ENCODE measurements at regions not wholly inside any gene's neighbourhood (a gene's known extent, or its start where the extent isn't known, plus 50 kb on each side); places are given as distances from the start of the nearest gene placed in this dataset.

GRCh38 chr4:89665662-89666061 lies 171.3 kb downstream of the SNCA start:
- no peak overlapping the region for H2AFZ ChIP-seq (ENCODE audit: low read length)
- no peak for DNase-seq
- H3K4me1 ChIP-seq (ENCODE audit: low read length) = peaks cover 6% of the 10 kb centered on the region; the same call in 1 of the 2 replicates
- no peak overlapping the region for H3K4me3 ChIP-seq (ENCODE audit: low read length)
- H3K36me3 ChIP-seq (replicated peaks; ENCODE audit: insufficient read depth, low read length) = no peaks in the 10 kb centered on the region
- no peak for TF ChIP-seq CTCF (IDR thresholded peaks at IDR 0.05; ENCODE audit: low read length)
- no peak overlapping the region for H3K9ac ChIP-seq (ENCODE audit: low read length)
- H3K79me2 ChIP-seq (ENCODE audit: low read length) = no peaks in the 10 kb centered on the region
- no peak overlapping the region for H3K27ac ChIP-seq (ENCODE audit: low read length)
- no peaks in the 10 kb centered on the region for H3K9me3 ChIP-seq (replicated peaks; ENCODE audit: insufficient read depth, low read length)
- H3K27me3 ChIP-seq (replicated peaks; ENCODE audit: insufficient read depth, low read length) = no peaks in the 10 kb centered on the region
- no peaks in the 10 kb centered on the region for H4K20me1 ChIP-seq (ENCODE audit: insufficient read depth, low read length)
- H3K9me2 ChIP-seq (replicated peaks; ENCODE audit: insufficient read depth, low read length) = no peaks in the 10 kb centered on the region
- H3F3A ChIP-seq (ENCODE audit: insufficient read depth, low read length) = no peaks in the 10 kb centered on the region
- no peak overlapping the region for H3K4me2 ChIP-seq (ENCODE audit: low read depth, low read length)

- H4K20me1 ChIP-seq (ENCODE audit: insufficient read depth, low read length) = no peaks in the 10 kb centered on the region
- peaks cover 11% of the 10 kb centered on the region; the same call in 1 of the 2 replicates for H3K4me1 ChIP-seq (ENCODE audit: low read length)
- no peaks in the 10 kb centered on the region for H3K9me2 ChIP-seq (replicated peaks; ENCODE audit: insufficient read depth, low read length)
- DNase-seq = no peak
- no peak overlapping the region for H3K9ac ChIP-seq (ENCODE audit: low read length)
- H3K79me2 ChIP-seq (ENCODE audit: low read length) = no peaks in the 10 kb centered on the region
- H3K27me3 ChIP-seq (replicated peaks; ENCODE audit: insufficient read depth, low read length) = no peaks in the 10 kb centered on the region
- H3K27ac ChIP-seq (ENCODE audit: low read length) = no peak overlapping the region
- H3K4me3 ChIP-seq (ENCODE audit: low read length) = no peak overlapping the region
- H3K9me3 ChIP-seq (replicated peaks; ENCODE audit: insufficient read depth, low read length) = no peaks in the 10 kb centered on the region
- no peak overlapping the region for H2AFZ ChIP-seq (ENCODE audit: low read length)
- no peaks in the 10 kb centered on the region for H3F3A ChIP-seq (ENCODE audit: insufficient read depth, low read length)
- no peak for TF ChIP-seq CTCF (IDR thresholded peaks at IDR 0.05; ENCODE audit: low read length)
- TF ChIP-seq EZH2 (optimal IDR thresholded peaks at IDR 0.05; ENCODE audit: low read depth, low read length) = no peak
- TF ChIP-seq EZH2phosphoT487 (IDR thresholded peaks at IDR 0.05; ENCODE audit: low read length) = no peak
- H3K36me3 ChIP-seq (replicated peaks; ENCODE audit: insufficient read depth, low read length) = no peaks in the 10 kb centered on the region
- no peak overlapping the region for H3K4me2 ChIP-seq (ENCODE audit: low read depth, low read length)
Observed at GRCh38 chr4:89664521-89664920, 172.4 kb downstream of the SNCA start.

GRCh38 chr4:89661173-89661899 lies 175.6 kb downstream of the SNCA start:
- H2AFZ ChIP-seq (ENCODE audit: low read length) = no peak overlapping the region
- no peak overlapping the region for H3K9ac ChIP-seq (ENCODE audit: low read length)
- no peak overlapping the region for H3K27ac ChIP-seq (ENCODE audit: low read length)
- TF ChIP-seq CTCF (IDR thresholded peaks at IDR 0.05; ENCODE audit: low read length) (no peak), EZH2 (optimal IDR thresholded peaks at IDR 0.05; ENCODE audit: low read depth, low read length) (no peak)
- H3K4me3 ChIP-seq (ENCODE audit: low read length) = no peak overlapping the region
- no peak overlapping the region for H3K4me2 ChIP-seq (ENCODE audit: low read depth, low read length)
- peaks cover 17% of the 10 kb centered on the region for H3K4me1 ChIP-seq (ENCODE audit: low read length)
- H3K9me3 ChIP-seq (replicated peaks; ENCODE audit: insufficient read depth, low read length) = no peaks in the 10 kb centered on the region
- no peaks in the 10 kb centered on the region for H3K27me3 ChIP-seq (replicated peaks; ENCODE audit: insufficient read depth, low read length)
- no peaks in the 10 kb centered on the region for H3K9me2 ChIP-seq (replicated peaks; ENCODE audit: insufficient read depth, low read length)
- H3K36me3 ChIP-seq (replicated peaks; ENCODE audit: insufficient read depth, low read length) = no peaks in the 10 kb centered on the region
- H4K20me1 ChIP-seq (ENCODE audit: insufficient read depth, low read length) = no peaks in the 10 kb centered on the region
- no peaks in the 10 kb centered on the region for H3F3A ChIP-seq (ENCODE audit: insufficient read depth, low read length)
- no peak for DNase-seq
- no peaks in the 10 kb centered on the region for H3K79me2 ChIP-seq (ENCODE audit: low read length)

Data from MM.1S (cell line).